Kidney glomerular epithelial cell (primary cell): ENCODE measurements at regions not wholly inside any gene's neighbourhood (a gene's known extent, or its start where the extent isn't known, plus 50 kb on each side); places are given as distances from the start of the nearest gene placed in this dataset.
"Not testable (repeated sequence)": the region's sequence is repeated elsewhere in the genome, so short reads cannot be mapped to it uniquely, and the experiment has no call there.

Source experiments
- DNase-seq: peaks from one replicate; lab custom pipeline; 2025; lab: John Stamatoyannopoulos, UW

DNA sequence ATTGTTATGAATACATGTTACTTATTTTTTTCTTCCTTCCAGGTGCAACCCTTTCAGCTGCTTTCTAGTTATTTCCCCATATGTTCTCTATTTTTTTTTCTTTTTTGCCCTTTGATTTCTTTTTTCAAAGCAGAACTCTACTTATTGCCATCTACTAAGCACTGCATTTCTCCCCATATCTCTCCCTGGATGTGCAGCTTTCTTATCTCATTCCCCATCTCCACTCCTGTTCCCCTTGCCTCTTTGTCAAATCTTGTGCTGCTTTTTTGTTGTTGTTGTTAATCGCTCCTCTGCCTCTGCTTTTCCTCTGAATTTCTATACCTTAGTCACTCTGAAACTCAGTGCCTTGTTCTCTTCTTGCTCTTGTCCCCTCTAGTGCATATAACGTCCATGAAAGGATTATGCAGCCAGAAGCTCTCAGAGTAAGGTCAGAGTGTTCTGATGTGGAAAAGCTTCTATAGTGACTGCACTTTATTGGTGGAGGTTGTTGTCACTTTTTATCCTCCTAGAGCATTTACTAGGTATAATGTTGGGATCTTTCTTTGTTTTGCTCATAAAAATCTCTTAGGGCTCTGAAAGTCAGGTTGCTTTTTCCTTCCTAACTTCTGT is 51.1 kb upstream of the JADE1 start:
- DNase-seq = no peak

- no peak for DNase-seq
These were observed 51.8 kb upstream of the JADE1 start for GRCh38 chr4:128757712-128758111.

- no peak for DNase-seq
These were observed 58.1 kb upstream of the JADE1 start for GRCh38 chr4:128751354-128751753.

DNA sequence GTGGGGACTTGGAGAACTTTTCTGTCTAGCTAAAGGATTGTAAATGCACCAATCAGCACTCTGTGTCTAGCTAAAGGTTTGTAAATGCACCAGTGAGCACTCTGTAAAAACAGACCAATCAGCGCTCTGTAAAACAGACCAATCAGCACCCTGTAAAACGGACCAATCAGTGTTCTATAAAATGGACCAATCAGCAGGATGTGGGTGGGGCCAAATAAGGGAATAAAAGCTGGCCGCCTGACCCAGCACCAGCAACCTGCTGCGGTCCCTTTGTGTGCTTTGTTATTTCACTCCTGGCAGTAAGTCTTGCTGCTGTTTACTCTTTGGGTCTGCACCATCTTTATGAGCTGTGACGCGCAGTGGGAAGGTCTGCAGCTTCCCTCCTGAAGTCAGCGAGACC is 67.8 kb upstream of the JADE1 start:
- DNase-seq = not testable (repeated sequence)

GRCh38 chr4:128737098-128737513 is 72.4 kb upstream of the JADE1 start:
- no peak for DNase-seq

- no peak for DNase-seq
These were observed 73.8 kb upstream of the JADE1 start for GRCh38 chr4:128735714-128736113.

GRCh38 chr4:128728190-128728589 is 81.3 kb upstream of the JADE1 start:
- no peak for DNase-seq

- DNase-seq = no peak
These were observed 81.8 kb upstream of the JADE1 start for GRCh38 chr4:128727658-128728057.

GRCh38 chr4:128725405-128726055 is 84.0 kb upstream of the JADE1 start:
- DNase-seq = no peak

DNA sequence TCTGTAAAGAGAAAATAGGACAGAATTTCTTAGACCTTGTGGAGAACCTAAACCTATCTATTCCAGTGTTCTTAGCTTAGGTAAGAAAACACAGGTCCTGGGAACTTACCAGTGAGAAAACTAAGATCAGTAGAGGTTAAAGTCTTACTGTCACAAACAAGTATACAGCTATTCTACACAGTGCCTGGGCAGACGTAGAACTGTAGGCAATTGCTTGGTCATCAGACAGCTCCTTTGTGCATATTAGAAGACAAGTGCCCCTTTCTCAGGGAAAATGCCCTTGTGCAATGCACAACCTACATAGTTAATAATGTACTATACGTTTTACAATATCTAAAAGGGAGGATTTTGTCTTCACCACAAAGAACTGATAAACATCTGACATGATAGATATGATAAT is 86.6 kb upstream of the JADE1 start:
- no peak for DNase-seq

GRCh38 chr4:128721896-128722295 is 87.6 kb upstream of the JADE1 start:
- DNase-seq = no peak

- no peak for DNase-seq
These were observed 89.2 kb upstream of the JADE1 start for GRCh38 chr4:128720270-128720669.

GRCh38 chr4:128718768-128719167 is 90.7 kb upstream of the JADE1 start:
- no peak for DNase-seq

DNA sequence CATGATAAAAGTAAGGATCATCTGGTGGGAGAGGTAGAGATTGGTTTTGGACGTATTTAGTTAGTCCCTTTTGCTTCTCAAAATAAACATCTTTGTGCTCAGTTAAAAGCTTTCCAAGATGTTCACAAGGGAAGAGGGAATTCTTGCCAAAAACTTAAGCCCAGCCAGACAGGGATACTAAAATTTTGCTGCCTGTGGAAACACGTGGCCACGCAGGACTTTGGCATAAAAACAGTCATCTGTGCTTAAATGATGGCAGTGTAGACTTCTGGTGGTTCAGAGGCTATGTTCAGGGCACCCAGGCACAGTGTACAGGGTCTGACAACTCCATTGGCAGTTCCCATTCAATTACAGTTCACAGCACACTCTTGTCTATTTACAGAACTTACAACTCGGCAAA is 93.2 kb upstream of the JADE1 start:
- no peak for DNase-seq

DNA sequence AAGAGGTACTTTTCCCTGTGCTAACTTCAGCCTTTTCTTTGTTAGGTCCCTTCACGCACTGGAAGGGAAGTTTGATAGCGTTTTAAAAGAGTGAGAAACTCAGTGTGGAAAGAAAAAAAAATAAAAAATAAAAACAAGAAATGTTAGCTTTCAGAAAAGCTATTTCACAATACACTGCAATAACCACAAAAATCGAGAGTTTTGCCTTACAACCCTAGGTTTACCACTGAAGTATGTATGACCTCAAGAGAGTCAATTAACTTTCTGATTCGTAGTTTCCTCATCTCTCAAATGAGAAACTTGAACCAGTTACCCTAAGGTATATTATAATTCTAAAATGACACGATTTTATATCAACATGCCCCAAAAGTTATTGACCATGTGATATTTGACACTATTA is 93.9 kb upstream of the JADE1 start:
- no peak for DNase-seq

- DNase-seq = no peak
These were observed 98.1 kb upstream of the JADE1 start for GRCh38 chr4:128711361-128711760.

DNA sequence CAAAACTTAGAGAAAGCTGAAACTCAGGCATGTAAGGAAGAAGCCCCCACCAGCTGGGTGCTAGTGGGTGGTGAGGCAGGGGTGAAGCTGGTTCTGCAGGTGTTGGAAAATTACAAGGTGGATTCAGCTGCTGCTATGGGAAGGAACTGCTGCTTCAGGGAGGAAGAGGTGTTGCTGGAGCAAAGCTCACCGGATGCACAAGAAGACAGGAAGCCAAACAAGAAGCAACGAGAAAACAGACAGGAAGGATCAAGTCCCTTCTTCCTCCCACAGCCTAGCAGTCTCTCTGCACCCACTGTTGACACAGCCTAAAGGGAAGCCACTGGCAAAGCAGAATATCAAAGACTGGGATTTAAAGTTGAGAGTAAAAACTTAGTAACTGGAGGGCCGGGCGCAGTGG is 100.2 kb upstream of the JADE1 start:
- DNase-seq = no peak

DNA sequence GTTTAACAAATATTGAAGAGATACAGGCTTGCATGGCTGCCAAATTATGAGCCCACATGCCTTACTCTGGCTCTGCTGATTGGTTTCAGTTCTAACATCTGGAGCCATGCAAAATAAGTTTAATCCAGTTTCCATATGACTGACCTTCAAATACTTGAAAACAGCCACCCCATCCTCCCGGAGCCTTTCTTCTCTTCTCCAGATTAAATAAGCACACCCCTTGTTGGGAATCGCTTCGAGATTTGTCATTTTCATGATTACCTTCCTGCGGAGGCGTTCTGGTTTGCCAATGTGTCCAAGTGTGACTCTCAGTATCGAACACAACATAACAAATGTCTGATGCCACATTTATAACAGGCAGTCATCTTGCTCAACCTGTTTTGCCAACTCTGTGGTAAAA is 101.6 kb upstream of the JADE1 start:
- DNase-seq = no peak

GRCh38 chr4:128703948-128704347 is 105.6 kb upstream of the JADE1 start:
- DNase-seq = no peak

GRCh38 chr4:128700659-128701350 is 108.7 kb upstream of the JADE1 start:
- DNase-seq = no peak

DNA sequence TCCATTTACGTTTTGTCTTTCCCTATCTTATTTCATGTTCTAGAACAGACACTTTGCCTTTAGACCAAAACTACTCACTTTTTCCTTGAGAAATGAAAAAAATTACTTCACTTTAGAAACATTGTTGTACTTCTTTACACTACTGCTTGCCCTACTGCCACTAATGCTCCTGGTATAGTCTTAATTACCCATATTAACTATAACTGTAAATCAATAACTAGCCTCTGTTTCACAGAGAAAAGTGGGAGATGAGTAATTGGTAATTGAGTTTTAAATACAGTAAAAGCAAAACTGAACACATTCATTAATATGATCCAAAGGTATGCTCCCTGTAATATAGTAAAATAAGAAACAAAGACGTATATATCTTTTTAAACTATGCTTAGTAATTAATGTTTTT is 111.1 kb upstream of the JADE1 start:
- DNase-seq = no peak

DNA sequence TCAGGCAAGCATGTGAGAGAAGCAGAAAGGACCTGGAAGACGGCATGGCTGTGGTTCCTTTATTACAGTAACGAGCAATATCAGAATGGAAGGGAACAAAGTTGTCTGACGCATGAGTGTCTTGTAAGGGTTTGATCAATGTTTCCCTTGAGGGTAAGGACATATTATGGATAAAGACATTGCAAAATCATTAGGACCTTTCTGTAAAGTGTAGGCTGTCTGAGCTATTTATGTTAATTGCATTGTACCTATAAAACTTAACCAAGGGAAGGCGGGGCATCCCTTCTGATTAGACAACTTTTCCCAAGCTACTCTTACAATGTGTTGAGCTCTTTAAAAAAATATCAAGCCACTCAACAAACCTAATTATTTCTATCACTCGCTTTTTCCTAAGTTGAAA is 112.2 kb upstream of the JADE1 start:
- DNase-seq = no peak

DNA sequence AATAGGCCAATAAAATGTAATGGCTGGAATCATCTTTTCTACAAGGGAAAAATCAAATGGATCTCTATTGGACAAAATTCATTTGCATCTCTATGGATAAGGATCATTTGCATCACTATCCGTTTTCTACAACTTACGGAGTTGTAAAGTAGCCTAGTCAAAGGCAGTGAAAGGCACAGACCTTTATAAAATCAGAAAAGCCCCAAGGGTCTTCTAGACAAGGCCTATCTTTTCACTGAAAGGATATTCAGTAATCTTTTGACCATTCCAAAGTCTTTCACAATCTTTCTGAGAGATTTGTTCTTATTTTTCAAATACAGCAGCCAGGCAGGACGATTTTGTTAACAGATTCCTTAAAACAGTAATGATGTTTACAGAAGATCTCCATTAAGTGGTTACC is 119.5 kb upstream of the JADE1 start:
- no peak for DNase-seq
